Ishikawa (cell line): ENCODE measurements at regions not wholly inside any gene's neighbourhood (a gene's known extent, or its start where the extent isn't known, plus 50 kb on each side); places are given as distances from the start of the nearest gene placed in this dataset.

Experiments
- NFIC ChIP-seq: IDR thresholded peaks from 2 replicates; pipeline ENCODE4 v1.6.1; 2012
- RAD21 ChIP-seq: IDR thresholded peaks from 2 replicates; pipeline ENCODE4 v1.6.1; 2012; ENCODE audit warnings: low read depth

GRCh38 chr6:21451546-21452013, 142.0 kb upstream of the SOX4 start:
- no peak for TF ChIP-seq RAD21
- no peak for TF ChIP-seq NFIC
